ENCODE measurements at regions not wholly inside any gene's neighbourhood (a gene's known extent, or its start where the extent isn't known, plus 50 kb on each side); places are given as distances from the start of the nearest gene placed in this dataset.

GRCh38 chr7:96953676-96954513 is 51.5 kb upstream of the DLX6 start:
- peak; percentile 35 for DNase-seq (ENCODE audit: low read depth)
- H3K4me3 ChIP-seq (ENCODE audit: control insufficient read depth, low read depth, low read length) = no peak overlapping the region
- TF ChIP-seq CTCF (conservative IDR thresholded peaks at IDR 0.05; ENCODE audit: control insufficient read depth, insufficient read depth, low read depth, low read length) = no peak
